ENCODE measurements at regions not wholly inside any gene's neighbourhood (a gene's known extent, or its start where the extent isn't known, plus 50 kb on each side); places are given as distances from the start of the nearest gene placed in this dataset.
A peak's percentile ranks its signal among the peaks of the same experiment; 100 is the strongest.
"Not testable (repeated sequence)": the region's sequence is repeated elsewhere in the genome, so short reads cannot be mapped to it uniquely, and the experiment has no call there.

DNA sequence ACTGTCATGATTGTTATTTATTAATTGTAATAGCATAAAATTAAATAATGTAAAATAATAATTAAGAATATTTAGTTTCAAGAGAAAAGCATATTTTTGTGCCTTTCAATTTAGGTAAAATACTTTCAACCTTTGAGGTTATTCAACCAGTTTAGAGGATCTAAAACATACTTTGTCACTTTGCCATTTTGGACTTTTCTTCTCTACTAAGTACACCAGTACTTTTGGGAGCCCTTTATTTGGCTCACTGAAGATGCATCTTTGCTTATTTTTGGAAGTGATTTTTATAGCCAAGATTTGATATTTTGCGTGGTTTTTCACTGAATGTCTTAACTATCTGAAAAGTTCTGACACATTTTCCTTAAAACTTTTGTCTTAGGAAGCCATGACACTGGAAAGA lies 860.5 kb downstream of the SORCS1 start:
- FAIRE-seq (no peak), DNase-seq (ENCODE audit: low spot score) (no peak)

DNA sequence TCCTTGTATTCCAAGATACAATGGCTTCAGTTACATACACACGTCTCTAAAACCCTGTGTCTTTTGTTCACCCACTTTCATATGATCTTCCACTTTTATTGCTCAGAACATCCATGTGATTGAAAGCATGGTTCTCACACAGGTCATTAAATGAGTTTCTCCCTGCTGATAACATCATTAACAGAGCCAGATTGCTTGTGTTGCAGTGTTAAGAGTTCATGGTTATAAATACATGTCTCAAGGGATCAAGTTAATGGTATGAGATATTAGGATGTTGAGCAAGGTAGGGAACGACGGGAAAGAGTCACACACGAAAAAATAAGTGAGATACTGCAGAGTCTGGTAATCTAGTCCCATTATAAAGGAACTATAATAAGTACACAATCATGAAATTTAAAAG lies 861.5 kb downstream of the SORCS1 start:
- DNase-seq (ENCODE audit: low spot score) (no peak), FAIRE-seq (no peak)

DNA sequence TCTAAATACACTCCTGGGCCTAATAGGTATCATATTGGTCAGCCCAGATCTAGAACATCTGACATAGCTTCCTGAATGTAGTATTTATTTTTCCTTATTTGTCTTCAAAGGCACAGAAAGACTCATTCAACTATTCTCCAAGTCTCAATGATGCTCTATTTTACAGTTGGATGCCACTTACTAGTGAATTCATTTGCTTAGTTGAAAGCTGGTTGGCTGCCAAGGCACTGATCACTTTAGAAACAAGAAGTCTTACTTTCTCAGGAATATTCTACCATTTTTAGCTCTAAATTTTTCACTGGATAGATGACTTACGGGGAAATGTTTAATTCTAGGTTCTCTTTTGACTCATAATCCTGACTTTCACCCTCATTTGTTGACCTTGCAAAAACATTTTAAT lies 863.4 kb downstream of the SORCS1 start:
- no peak for DNase-seq (ENCODE audit: low spot score)
- no peak for FAIRE-seq

DNA sequence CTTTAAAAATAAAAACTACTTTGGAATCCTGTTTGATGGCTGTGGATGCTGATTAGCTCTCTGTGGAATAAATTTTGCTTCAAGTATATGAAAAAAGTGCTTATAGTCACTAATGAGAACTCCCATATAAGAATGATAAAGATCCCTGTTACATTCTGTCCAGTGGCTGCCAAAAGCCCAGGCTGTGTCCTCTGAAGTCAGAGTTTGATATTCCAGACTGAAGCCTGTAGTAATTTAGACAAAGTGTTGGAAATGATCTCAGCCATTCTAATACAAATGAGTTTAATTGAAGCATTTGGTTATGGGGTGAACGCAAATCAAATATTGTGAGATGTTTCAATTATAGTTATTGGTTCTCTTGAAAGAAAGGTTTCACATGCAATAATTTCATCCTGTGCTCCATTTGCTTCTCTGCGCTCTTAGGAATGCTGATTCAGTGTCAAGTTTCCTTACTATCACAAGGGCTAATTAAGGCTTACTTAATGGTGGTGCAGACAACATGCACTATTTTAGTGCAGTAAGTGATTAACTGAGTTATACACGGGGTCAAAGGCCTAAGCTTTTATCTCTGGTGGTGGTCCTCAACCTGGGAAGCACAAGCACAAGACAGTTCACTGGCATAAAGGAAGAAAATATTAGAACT lies 867.6 kb downstream of the SORCS1 start:
- FAIRE-seq (no peak), DNase-seq (ENCODE audit: low spot score) (no peak)

DNA sequence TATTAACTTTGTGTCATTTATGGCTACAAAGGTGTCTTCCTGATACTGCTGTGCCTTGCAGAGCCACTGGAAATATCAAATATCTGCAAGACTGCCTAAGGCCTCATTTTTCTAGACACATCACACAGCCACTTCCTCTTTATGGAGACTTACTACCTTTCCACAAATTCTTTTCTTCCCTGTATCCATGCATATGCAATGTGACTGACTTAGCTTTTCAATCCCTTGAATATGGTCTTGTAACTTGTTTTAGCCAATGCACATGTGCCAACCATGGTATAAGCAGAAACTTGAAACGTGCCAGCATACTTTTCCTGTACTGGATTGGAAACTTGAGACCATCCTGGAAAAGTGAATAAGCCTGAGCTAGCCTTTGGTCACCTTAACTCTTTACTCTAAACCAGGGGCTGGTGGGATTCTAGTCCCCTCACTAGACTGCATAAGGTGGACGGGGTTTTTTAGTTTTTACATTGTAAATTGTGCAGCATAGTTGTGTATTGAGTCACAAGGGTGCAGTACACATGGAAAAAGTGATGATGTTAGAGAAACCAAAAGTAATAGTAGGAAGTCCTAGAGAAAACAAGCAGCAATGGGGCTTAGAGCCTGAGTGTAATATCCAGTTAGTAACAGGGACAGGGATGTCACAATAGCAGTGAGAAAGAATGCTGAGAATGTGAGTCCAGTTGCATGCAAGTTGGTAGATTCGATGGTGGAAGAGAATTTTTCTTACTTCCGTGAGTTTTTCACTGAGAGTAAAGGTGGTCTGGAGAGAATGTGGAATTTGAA lies 879.5 kb downstream of the SORCS1 start:
- FAIRE-seq (no peak), DNase-seq (ENCODE audit: low spot score) (peak; percentile 10)

DNA sequence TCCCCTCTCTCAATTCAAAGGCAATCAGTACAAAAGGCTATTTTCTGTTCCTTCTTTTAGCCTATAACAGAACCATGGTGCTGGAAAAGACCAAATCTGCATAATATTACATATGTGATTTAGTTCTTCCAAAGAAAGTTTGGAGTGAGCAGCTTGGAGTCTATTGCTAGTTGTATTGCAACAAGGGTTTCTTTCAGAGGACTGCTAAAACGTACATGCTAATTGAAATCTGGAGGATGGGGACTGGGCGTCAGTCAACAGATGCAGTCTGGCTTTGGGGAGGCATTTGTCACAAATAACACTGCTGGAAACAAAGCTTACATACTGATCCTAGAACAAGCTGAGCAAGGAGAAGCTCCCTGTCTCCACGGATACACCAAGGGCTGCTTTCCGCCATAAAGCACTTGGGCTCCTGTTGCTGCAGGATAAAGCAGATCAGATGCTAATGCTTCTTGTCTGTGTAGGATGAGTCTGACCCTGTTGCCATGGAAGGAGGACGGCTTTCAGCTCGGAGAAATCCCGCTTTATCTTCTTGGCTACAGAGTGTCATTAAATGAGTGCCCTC lies 883.5 kb downstream of the SORCS1 start:
- no peak for DNase-seq (ENCODE audit: low spot score)
- FAIRE-seq: no peak

DNA sequence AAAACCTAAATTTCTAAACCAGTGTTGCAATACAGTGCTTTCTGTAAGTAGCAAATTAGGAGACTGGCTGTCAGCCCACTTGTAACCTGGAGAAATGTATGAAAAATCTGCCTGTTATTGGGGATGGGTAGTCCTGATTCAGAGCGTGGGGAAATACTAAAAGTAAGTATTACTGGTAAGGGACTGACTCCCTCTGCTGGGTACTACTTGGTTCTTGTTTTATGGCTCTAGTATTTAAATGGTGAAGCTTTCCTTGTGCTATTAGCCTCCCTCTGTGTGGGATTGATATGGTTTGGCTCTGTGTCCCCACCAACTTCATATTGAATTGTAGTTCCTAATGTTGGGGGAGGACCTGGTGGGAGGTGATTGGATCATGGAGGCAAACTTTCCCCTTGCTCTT lies 886.1 kb downstream of the SORCS1 start:
- DNase-seq (ENCODE audit: low spot score): no peak
- no peak for FAIRE-seq

DNA sequence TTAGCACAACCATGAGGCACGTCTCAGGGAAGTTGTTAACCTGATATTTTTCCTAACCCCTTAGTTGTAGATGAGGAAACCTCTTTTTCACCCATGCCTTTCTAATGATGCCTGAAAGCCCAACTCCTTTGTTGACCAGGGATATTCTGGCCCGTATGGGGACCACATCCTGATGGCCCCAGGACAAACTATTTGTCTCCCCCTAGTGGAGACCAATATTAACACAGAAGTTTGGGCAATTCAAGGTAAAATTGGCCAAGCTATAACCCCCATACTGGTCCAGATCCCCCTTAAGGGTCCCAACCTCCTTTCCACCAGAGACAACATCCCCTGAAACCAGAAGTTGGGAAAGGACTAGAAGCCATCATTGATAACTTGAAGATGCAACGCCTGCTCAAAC lies 893.3 kb downstream of the SORCS1 start:
- no peak for DNase-seq (ENCODE audit: low spot score)
- no peak for FAIRE-seq

DNA sequence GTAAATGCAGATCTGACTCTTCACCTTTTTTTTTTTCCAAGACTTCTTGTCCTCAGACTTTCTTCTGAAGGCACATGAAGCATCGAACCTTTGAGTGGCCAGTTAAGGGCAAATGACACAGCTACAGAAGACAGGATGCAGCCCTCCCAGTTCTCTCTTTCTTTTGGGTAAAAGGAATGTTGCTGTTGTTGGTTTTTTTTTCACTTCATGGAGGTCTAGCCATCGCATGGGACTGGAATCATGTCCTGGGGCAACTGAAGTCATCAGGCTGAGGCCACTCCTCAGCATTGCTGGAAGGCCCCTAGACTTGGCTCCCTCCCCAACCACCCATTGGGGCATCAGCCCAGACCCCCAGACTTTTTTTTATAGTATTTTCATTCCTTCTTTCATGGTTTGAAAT lies 896.5 kb downstream of the SORCS1 start:
- DNase-seq (ENCODE audit: low spot score): no peak
- no peak for FAIRE-seq

DNA sequence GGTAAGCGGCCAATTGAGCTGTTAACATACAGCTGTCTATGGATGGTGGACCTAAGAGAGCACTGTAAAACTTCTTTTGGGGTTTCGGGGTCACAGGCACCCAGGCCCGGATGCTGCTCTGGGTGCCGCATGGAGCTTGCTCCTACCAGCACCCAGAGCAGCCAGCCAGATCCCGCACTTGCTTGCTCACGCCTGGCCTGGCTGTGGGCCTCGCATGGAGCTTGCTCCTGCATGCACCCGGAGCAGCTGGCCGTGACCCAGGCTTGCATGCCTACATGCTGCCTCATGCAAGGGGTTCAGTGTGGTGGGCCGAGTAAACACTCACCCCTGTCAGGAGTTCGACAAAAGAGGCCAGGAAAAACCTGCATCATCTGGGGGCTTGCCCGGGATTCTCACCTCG lies 896.9 kb downstream of the SORCS1 start:
- no peak for DNase-seq (ENCODE audit: low spot score)
- no peak for FAIRE-seq

DNA sequence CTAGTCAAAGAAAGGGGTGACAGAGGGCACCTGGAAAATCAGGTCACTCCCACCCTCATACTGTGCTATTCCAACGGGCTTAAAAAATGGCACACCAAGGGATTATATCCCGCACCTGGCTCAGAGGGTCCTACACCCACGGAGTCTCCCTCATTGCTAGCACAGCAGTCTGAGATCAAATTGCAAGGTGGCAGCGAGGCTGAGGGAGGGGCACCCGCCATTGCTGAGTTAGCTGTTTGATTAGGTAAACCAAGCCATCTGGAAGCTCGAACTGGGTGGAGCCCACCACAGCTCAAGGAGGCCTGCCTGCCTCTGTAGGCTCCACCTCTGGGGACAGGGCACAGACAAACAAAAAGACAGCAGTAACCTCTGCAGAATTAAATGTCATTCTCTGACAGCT lies 907.1 kb downstream of the SORCS1 start:
- not testable (repeated sequence) for FAIRE-seq; DNase-seq (ENCODE audit: low spot score)

DNA sequence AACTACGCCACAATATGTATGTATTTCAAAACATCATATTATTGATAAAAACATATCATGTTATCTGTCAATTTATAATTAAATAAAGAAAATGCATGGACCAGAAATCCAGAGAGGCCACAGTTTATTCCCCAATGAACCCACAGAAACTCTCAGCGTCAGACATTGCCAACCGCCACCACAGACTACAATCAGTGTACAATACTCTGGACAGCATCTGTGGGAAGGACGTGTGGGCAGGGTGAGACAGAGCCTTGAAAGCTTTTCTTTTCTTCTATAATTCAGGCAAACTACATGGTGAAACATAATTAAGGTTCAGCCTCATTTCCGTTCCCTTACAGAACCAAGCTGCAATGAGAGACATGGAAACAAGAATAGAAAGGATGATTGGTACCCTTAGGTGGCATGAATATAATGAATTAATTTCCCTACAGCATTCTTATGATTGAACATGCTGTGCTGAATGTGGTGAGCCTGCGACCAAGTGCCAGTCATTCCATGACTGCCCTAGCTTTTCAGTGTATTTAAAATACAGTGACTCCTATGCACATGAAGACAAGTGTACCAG lies 909.3 kb downstream of the SORCS1 start:
- DNase-seq (ENCODE audit: low spot score) (no peak), FAIRE-seq (no peak)

DNA sequence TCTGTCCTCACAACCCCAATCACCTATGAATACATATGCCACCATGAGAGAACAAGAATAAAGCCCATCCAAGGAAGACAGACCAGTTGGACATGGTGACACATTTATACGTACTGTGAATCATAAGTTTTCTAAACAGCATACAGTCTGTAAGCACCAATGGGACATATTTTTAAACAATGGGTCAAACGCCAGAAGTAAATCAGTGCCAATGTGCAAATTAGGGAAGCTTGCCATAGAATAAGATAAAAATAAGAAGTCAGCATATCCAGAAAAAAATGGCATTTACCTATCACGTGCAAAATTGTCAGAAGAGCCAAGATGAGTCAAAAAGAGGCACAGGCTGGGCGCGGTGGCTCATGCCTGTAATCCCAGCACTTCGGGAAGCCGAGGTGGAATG lies 910.4 kb downstream of the SORCS1 start:
- FAIRE-seq: no peak

DNA sequence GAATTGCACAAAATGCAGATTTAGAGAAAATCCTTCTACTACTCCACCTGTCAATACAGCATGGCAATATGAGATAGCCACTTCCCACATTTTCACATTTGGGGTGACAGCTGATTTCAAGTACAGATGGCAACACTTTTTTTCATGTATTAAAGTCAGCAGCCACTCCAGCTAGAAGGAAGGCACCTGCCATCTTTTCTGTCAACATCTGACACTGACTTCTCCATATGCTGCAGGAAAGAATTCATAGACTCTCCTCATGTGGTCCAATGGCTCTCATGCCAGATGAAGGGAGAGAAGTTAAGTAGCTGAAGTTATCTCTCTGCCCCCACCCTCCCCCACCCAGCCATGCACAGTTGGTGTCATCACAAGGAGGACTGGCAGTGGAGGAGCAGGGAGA lies 912.0 kb downstream of the SORCS1 start:
- no peak for DNase-seq (ENCODE audit: low spot score)
- FAIRE-seq: no peak

More for the DNA sequence above, 910.4 kb downstream of the SORCS1 start:
- DNase-seq (ENCODE audit: low spot score): no peak

DNA sequence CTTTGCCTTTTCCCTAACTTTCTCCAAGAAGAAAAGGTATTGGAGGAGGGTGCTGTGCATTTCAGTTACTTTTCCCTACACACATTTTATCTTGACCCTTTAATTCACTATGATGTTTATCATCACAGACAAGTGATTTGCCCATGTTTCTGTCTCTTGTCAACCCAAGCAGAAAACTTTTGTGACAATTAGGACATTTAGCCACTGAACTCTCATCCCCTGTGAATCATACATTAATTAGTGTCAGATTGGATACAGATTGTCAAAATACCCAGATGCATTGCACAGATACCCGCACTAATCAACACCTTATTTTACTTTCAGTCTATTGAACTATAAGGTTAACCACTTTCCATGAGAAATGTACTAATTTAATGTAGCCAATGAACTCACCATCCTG lies 912.9 kb downstream of the SORCS1 start:
- no peak for FAIRE-seq

DNA sequence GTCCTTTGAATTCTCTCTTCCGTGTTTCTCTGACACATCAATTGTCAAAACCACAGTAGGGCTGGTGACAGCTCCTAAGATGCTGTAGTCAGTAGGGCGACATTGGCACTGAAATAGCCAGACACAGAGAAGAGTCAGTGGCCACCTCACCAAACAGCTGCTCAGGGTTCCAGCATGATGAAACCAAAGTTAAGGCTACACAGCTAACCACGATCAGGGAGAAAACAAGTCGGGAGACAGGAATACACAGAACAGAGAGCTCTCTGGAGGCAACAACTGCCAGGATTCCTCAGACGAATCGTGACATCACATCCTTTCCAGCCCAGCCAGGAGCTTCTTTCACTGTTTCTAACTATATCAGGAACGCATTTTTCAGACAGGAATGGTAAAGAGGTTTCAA lies 922.2 kb downstream of the SORCS1 start:
- no peak for FAIRE-seq
- DNase-seq (ENCODE audit: low spot score): peak; percentile 8

More for the DNA sequence above, 912.9 kb downstream of the SORCS1 start:
- no peak for DNase-seq (ENCODE audit: low spot score)

DNA sequence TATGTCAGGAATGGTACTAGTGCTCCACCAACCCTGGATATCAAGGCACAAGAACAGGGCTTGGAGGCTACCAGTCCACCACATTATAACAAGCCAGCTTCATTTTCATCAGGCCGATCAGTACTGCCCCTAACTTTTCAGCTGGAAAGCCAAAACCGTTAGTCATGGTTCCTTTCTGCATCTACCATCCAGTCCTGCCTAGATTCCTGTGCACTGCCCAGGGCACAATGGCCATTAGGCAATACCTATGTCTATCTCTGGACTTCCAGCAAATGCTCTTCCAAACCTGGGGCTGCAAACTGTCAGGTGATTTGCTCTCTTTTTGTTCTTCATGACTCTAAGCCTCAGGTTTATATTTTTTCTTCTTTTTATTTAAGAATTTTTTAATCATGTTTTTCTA lies 937.7 kb downstream of the SORCS1 start:
- FAIRE-seq: peak; percentile 37
- DNase-seq (ENCODE audit: low spot score): no peak

DNA sequence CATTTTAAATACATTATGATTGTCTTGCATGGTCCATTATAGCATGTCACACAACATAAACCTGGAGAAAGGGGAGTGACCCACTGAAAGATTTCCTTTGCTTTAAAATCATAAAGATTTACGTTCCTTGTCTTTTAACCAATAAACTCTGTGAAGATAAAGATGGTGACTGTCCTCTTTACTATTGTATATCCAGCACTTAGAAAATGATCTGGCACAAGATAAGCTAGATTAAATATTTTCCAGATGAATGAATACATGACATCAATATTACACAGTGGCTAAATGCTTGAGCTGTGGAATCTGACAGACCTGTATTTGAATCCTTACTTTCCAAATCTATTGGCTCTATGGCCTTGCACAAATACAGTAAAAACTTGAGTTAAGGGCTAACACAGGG lies 938.4 kb downstream of the SORCS1 start:
- DNase-seq (ENCODE audit: low spot score) (no peak), FAIRE-seq (no peak)

DNA sequence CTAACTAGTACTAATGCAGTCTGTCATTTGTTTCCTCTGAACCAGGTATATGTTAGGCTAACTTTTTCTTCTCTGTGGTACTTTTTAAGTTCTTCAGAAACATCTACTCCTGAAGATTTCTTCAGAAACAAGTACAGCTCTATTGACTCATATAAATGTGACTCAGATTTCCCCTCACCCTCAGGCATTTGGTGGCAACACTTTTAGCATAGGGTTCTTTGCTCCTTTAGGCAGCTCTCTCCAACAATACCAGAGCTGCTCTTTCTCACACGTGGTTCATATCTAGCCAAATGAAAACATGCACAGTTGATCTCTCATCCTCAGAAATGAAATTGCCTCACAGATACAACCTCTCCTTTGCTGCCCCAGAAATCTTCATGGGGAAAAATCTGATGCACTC lies 939.8 kb downstream of the SORCS1 start:
- no peak for FAIRE-seq
- no peak for DNase-seq (ENCODE audit: low spot score)

DNA sequence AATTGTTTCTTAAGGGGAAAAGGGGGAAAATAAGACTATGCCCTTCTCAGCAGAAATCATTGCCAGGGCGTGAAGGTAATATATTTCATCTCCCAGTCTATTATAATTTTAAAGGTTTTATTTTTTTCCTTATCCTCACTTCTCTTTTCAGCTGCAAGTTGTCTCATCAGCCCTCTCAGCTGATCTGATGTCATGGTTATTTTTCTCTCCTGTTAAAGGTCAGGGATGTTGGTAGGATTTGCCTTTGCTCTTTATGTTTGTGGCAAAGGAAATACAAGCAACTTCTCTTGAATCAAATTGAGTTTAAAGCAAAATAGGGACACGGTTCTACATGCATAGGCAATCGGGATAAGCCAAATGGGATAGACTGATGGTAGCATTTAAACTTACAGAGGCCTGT lies 946.9 kb downstream of the SORCS1 start:
- DNase-seq (ENCODE audit: low spot score) (no peak), FAIRE-seq (no peak)

DNA sequence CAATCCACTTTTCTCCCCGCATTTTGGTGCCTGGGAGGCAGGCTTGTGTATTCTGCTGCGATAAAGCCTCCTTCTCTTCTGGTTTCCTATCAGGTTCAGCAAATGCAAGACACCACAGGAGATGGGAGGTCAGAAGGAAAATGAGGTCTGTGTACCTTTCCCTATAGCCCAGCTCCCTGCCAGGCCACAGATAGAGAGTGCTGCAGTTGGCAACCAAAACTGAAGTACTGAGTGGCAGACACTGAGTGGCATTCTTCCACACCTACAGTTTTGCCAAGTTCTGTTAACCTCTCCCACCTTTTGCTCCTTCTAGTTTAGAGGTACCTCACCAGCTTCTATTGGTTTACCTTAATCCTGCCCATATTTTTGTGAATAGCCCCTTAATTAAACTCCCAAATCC lies 948.4 kb downstream of the SORCS1 start:
- DNase-seq (ENCODE audit: low spot score) (no peak), FAIRE-seq (no peak)

DNA sequence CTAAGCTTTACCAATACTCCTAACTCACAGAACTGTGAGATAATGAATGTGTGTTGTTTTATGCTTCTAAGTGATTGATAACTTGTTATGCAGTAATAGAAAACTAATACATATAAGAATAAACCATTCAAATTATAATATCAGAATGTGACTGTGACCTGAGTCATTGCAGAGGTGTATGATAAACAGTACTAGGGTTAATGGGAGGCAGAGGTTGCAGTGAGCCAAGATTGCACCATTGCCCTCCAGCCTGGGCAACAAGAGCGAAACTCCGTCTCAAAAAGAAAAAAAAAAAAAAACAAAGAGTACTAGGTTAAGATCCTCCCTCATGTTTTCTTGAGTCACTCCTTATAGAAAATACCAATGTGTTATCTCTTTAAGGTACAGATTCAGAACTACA lies 950.3 kb downstream of the SORCS1 start:
- no peak for FAIRE-seq
- no peak for DNase-seq (ENCODE audit: low spot score)

DNA sequence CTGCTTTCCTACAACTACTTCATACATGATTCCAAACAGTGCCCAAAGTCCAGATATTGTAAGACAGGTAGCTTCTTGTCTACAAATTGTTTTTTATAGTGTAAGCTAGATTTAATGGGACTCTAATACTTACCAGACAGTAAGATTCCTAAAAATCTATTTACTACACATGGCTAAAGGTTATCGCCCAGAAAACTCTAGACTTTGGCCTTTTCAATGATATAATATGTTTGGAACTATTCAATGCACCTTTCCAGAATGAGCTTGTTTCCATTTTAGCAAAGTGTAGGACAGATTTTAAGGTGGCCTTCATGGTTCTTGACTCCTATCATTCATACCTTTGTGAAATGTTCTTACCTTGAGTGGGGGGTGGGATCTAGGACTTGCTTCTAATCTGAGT lies 951.0 kb downstream of the SORCS1 start:
- FAIRE-seq (no peak), DNase-seq (ENCODE audit: low spot score) (no peak)

All from urothelium cell line (cell line).